BE2C (cell line): ENCODE measurements at regions not wholly inside any gene's neighbourhood (a gene's known extent, or its start where the extent isn't known, plus 50 kb on each side); places are given as distances from the start of the nearest gene placed in this dataset.

ENCODE experiments used
- DNase-seq: peaks from one replicate; pipeline ENCODE4 v3.0.0-alpha.2; 2020
- H3K27me3 ChIP-seq: fragments of 250-450 bp; sonication (Bioruptor Pico); 2 replicates; pipeline ENCODE4 v1.5.1; 2020; ENCODE audit warnings: mild to moderate bottlenecking
- H3K36me3 ChIP-seq: fragments of 250-450 bp; sonication (Bioruptor Pico); 2 replicates; pipeline ENCODE4 v1.5.1; 2020; ENCODE audit warnings: mild to moderate bottlenecking
- H3K4me1 ChIP-seq: fragments of 250-450 bp; sonication (Bioruptor Pico); 2 replicates; pipeline ENCODE4 v1.5.1; 2020
- H3K4me3 ChIP-seq: 2 replicates; pipeline ENCODE4 v1.5.1; 2011; ENCODE audit warnings: low read depth, low read length
- H3K9me3 ChIP-seq: fragments of 250-450 bp; sonication (Bioruptor Pico); 2 replicates; pipeline ENCODE4 v1.5.1; 2020
- TF ChIP-seq, protein P1 (sequence below): IDR thresholded peaks from 2 replicates; pipeline ENCODE4 v1.5.1; 2012; ENCODE audit warnings: mild to moderate bottlenecking, low read depth, low read length

DNA sequence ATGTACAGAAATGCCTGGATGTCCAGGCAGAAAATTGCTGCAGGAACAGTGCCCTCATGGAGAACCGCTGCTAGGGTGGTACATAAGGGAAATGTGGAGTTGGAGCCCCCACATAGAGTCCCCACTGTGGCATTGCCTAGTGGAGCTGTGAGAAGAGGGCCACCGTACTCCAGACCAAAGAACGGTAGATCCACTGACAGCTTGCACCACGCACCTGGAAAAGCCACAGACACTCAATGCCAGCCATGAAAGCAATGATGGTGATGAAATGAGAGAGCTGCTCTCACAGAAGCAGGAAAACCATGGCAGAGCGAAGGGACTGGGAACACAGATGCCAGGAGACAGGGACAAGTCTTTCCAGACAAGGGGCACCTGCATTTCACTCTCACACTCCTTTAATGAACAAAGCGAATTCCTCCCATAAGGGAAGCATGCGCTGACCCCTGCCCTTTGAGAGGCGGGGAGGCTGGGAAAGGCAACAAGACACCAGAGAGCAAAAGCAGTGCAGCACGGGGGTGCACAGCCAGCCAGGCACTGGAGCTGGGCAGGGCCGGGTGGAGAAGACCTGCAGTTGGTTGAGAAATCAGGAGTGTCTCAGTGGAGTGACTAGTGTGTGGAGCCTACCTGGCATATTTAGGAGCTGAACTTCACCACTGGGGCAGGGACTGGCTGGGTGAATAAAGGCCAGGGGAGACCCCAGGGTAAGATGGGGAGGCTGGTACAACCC lies 1025.2 kb downstream of the TBC1D22A start:
- Histone ChIP-seq H3K9me3 (peaks cover 4% of the 10 kb centered on the region; the same call in 1 of the 2 replicates), H3K4me3 (no peak overlapping the region), H3K4me1 (no peaks in the 10 kb centered on the region), H3K27me3 (no peaks in the 10 kb centered on the region), H3K36me3 (no peaks in the 10 kb centered on the region)
- TF ChIP-seq, protein P1, sequence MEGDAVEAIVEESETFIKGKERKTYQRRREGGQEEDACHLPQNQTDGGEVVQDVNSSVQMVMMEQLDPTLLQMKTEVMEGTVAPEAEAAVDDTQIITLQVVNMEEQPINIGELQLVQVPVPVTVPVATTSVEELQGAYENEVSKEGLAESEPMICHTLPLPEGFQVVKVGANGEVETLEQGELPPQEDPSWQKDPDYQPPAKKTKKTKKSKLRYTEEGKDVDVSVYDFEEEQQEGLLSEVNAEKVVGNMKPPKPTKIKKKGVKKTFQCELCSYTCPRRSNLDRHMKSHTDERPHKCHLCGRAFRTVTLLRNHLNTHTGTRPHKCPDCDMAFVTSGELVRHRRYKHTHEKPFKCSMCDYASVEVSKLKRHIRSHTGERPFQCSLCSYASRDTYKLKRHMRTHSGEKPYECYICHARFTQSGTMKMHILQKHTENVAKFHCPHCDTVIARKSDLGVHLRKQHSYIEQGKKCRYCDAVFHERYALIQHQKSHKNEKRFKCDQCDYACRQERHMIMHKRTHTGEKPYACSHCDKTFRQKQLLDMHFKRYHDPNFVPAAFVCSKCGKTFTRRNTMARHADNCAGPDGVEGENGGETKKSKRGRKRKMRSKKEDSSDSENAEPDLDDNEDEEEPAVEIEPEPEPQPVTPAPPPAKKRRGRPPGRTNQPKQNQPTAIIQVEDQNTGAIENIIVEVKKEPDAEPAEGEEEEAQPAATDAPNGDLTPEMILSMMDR = no peak
- no peak for DNase-seq

DNA sequence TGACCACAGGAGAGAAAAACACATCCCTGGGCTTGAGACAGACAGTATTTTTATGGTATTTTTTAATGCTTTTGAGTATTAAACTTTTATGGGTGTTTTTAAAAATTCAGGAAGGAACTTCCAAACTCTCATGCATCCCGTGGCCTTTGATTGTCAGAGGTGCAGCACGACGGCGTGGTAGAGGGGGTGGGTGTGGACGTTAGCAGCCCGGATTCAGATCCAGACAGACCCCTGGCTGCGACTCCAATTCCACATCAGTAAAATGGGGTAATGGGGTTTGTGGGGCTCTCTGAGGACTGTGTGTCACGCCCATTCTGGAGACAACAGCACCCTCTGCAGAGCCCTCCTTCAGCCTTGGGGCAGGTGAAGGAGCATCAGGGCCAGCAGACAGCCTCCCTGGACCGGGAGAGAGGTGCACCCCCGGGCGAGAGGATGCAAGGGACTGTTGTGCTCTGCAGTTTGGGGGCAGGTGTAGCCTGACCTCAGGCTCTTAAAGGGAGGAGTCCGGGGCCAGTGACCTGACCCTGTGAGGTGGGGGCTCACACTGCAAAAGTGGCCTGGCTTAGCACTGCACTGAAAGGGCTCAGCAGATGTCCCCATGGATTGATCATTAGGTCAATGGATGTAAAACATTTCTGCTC lies 1024.3 kb downstream of the TBC1D22A start:
- H3K27me3 ChIP-seq = no peaks in the 10 kb centered on the region
- peaks cover 6% of the 10 kb centered on the region; the same call in 1 of the 2 replicates for H3K9me3 ChIP-seq
- H3K4me3 ChIP-seq = no peak overlapping the region
- H3K36me3 ChIP-seq = no peaks in the 10 kb centered on the region
- TF ChIP-seq, protein P1 = no peak
- DNase-seq = no peak
- no peaks in the 10 kb centered on the region for H3K4me1 ChIP-seq

DNA sequence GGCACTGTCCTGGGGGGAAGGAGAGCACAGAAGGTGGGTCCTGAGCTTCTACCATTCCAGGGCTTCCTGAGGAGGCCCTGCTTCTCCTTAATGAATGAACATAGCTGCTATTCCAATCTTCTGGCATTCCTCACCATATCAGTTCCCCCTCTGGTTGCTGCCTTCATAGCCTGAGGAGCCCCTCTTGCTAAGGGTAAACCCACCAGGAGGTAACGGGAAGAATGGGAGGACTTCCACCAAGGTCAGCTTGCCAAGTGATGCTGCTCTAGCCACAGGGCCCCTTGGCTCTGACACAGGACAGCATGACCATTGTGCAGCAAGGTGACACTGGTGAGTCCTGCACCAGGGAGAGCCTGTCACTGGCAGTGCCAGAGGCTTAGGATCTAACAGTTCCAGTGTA lies 1022.5 kb downstream of the TBC1D22A start:
- Histone ChIP-seq H3K27me3 (no peaks in the 10 kb centered on the region), H3K4me1 (no peaks in the 10 kb centered on the region), H3K4me3 (no peak overlapping the region), H3K9me3 (peaks cover 7% of the 10 kb centered on the region), H3K36me3 (no peaks in the 10 kb centered on the region)
- TF ChIP-seq, protein P1 = no peak
- DNase-seq = no peak

DNA sequence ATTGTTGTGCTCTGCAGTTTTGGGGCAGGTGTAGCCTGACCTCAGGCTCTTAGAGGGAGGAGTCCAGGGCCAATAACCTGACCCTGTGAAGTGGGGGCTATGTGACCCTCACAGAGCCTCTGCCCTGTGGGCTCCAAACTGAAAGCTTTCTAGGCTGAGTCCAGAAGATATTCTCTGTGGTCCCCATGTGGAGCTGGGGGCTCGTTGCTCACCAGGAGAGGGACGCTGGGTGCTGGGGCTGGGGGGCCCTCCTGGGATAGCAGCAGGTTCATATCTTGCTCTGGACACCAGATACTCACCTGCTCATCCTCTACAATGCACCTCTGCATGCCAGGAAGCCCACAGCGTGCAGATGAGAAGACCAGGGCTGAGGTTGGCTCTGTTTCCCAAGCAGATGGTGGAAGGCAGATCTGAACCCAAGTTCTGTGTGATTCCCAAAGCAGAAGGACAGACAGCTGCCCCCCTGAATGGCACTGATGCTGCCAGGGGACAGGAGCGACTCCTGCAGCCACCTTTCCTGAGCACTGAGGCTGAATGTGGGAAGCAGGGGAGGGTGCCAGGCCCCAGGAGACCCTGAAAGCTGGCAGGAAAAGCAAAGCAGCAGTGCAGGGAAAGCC lies 1022.0 kb downstream of the TBC1D22A start:
- DNase-seq = no peak
- Histone ChIP-seq H3K4me1 (no peaks in the 10 kb centered on the region), H3K9me3 (peaks cover 7% of the 10 kb centered on the region), H3K36me3 (no peaks in the 10 kb centered on the region), H3K4me3 (no peak overlapping the region), H3K27me3 (no peaks in the 10 kb centered on the region)
- TF ChIP-seq, protein P1 = no peak

- Histone ChIP-seq H3K9me3 (peaks cover 7% of the 10 kb centered on the region), H3K4me1 (no peaks in the 10 kb centered on the region), H3K4me3 (no peak overlapping the region), H3K36me3 (no peaks in the 10 kb centered on the region), H3K27me3 (no peaks in the 10 kb centered on the region)
- no peak for DNase-seq
- TF ChIP-seq, protein P1 = no peak
Observed at GRCh38 chr22:47783433-47784366, 1021.2 kb downstream of the TBC1D22A start.
